DOHH2 (cell line): ENCODE measurements at regions not wholly inside any gene's neighbourhood (a gene's known extent, or its start where the extent isn't known, plus 50 kb on each side); places are given as distances from the start of the nearest gene placed in this dataset.

ENCODE experiments used
- H3F3A ChIP-seq: fragments of 200-600 bp; sonication (generic), shearing (Covaris generic); 2 replicates; pipeline ENCODE4 v1.6.0; 2016; ENCODE audit warnings: antibody characterized with exemption, mild to moderate bottlenecking; ENCODE audit not compliant: control insufficient read depth, insufficient read depth
- H3K27ac ChIP-seq: fragments of 200-600 bp; sonication (generic); 2 replicates; pipeline ENCODE4 v1.5.1; 2014; ENCODE audit warnings: low read depth, mild to moderate bottlenecking, low read length, moderate library complexity
- H3K27me3 ChIP-seq: fragments of 200-600 bp; sonication (generic); 2 replicates; pipeline ENCODE4 v1.6.1; 2014; ENCODE audit warnings: mild to moderate bottlenecking, low read length, mixed read lengths; ENCODE audit not compliant: control insufficient read depth
- H3K36me3 ChIP-seq: fragments of 200-600 bp; sonication (generic); 2 replicates; pipeline ENCODE4 v1.6.1; 2014; ENCODE audit warnings: mild to moderate bottlenecking, low read length, moderate library complexity, mixed read lengths; ENCODE audit not compliant: control insufficient read depth
- H3K4me1 ChIP-seq: fragments of 200-600 bp; sonication (generic); 2 replicates; pipeline ENCODE4 v1.6.1; 2014; ENCODE audit warnings: mild to moderate bottlenecking, low read length, mixed read lengths; ENCODE audit not compliant: control insufficient read depth
- H3K4me2 ChIP-seq: fragments of 200-600 bp; sonication (generic); 2 replicates; pipeline ENCODE4 v1.6.0; 2014; ENCODE audit warnings: mild to moderate bottlenecking, low read length, moderate library complexity
- H3K4me3 ChIP-seq: fragments of 200-600 bp; sonication (generic); 2 replicates; pipeline ENCODE4 v1.5.1; 2014; ENCODE audit warnings: mild to moderate bottlenecking, low read length, mixed read lengths
- H3K79me2 ChIP-seq: fragments of 200-600 bp; sonication (generic); 2 replicates; pipeline ENCODE4 v1.6.1; 2014; ENCODE audit warnings: mild to moderate bottlenecking, low read length, mixed read lengths; ENCODE audit not compliant: control insufficient read depth
- H3K9me2 ChIP-seq: fragments of 200-600 bp; sonication (generic); replicated peaks from 2 replicates; pipeline ENCODE4 v1.6.1; 2014; ENCODE audit warnings: mild to moderate bottlenecking, low read length, mixed read lengths; ENCODE audit not compliant: control insufficient read depth
- H3K9me3 ChIP-seq: fragments of 200-600 bp; sonication (generic); 2 replicates; pipeline ENCODE4 v1.6.1; 2014; ENCODE audit warnings: antibody characterized with exemption, low read length, mixed read lengths; ENCODE audit not compliant: control insufficient read depth, insufficient read depth
- H4K20me1 ChIP-seq: fragments of 200-600 bp; sonication (generic); 2 replicates; pipeline ENCODE4 v1.6.0; 2014; ENCODE audit warnings: low read depth, mild to moderate bottlenecking, antibody characterized with exemption, low read length, moderate library complexity; ENCODE audit not compliant: control insufficient read depth, insufficient read depth
- CTCF ChIP-seq: fragments of 200-600 bp; sonication (generic); IDR thresholded peaks from one replicate; pipeline ENCODE4 v1.5.1; 2014; ENCODE audit warnings: antibody characterized with exemption, mild to moderate bottlenecking, low read depth, low read length; ENCODE audit not compliant: poor library complexity, severe bottlenecking
- EZH2phosphoT487 ChIP-seq: fragments of 200-600 bp; sonication (generic); IDR thresholded peaks from 2 replicates; pipeline ENCODE4 v1.6.1; 2017; ENCODE audit warnings: borderline replicate concordance, mild to moderate bottlenecking, antibody characterized with exemption, low read length, moderate library complexity, mixed read lengths

GRCh38 chr12:11446372-11446771 is 51.0 kb upstream of the PRB2 start:
- no peak for TF ChIP-seq EZH2phosphoT487
- TF ChIP-seq CTCF, result no peak
- no peaks in the 10 kb centered on the region for H3K9me2 ChIP-seq

DNA sequence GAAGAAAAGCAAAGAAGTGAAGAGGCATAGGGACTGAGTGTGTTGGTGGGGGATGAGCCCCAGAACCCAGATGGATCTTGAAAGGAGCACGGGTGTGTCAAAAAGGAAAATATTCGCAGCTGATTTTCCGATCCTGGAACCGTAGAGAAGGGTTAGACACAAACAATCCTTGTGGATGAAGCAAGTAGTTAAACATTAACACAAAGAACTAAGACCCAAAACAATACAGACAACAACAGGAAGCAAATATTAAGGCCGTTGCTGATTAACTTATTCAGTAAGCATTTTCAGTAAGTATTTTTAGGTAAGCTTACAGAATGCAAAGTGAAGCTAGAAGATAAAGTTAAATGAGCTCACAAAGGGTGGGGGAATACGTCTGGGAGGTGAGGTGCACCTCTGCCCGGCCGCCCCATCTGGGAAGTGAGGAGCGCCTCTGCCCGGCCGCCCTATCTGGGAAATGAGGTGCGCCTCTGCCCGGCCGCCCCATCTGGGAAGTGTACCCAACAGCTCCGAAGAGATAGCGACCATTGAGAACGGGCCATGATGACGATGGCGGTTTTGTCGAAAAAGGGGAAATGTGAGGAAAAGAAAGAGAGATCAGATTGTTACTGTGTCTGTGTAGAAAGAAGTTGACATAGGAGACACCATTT is 62.8 kb upstream of the PRB2 start:
- H3K4me3 ChIP-seq, result no peak overlapping the region
- H3F3A ChIP-seq, result no peaks in the 10 kb centered on the region
- H4K20me1 ChIP-seq, result no peaks in the 10 kb centered on the region
- no peaks in the 10 kb centered on the region for H3K9me3 ChIP-seq
- H3K4me1 ChIP-seq, result no peaks in the 10 kb centered on the region
- H3K9me2 ChIP-seq, result no peaks in the 10 kb centered on the region
- no peak overlapping the region for H3K27ac ChIP-seq
- H3K79me2 ChIP-seq, result no peaks in the 10 kb centered on the region
- H3K27me3 ChIP-seq, result no peaks in the 10 kb centered on the region
- H3K4me2 ChIP-seq, result no peak overlapping the region
- no peaks in the 10 kb centered on the region for H3K36me3 ChIP-seq
- TF ChIP-seq EZH2phosphoT487 (no peak), CTCF (no peak)

More at GRCh38 chr12:11446372-11446771, 51.0 kb upstream of the PRB2 start:
- Histone ChIP-seq H3K9me3 (no peaks in the 10 kb centered on the region), H3F3A (no peaks in the 10 kb centered on the region), H3K36me3 (no peaks in the 10 kb centered on the region), H3K79me2 (no peaks in the 10 kb centered on the region), H4K20me1 (no peaks in the 10 kb centered on the region), H3K4me1 (no peaks in the 10 kb centered on the region), H3K4me2 (no peak overlapping the region), H3K4me3 (no peak overlapping the region), H3K27me3 (no peaks in the 10 kb centered on the region), H3K27ac (no peak overlapping the region)

DNA sequence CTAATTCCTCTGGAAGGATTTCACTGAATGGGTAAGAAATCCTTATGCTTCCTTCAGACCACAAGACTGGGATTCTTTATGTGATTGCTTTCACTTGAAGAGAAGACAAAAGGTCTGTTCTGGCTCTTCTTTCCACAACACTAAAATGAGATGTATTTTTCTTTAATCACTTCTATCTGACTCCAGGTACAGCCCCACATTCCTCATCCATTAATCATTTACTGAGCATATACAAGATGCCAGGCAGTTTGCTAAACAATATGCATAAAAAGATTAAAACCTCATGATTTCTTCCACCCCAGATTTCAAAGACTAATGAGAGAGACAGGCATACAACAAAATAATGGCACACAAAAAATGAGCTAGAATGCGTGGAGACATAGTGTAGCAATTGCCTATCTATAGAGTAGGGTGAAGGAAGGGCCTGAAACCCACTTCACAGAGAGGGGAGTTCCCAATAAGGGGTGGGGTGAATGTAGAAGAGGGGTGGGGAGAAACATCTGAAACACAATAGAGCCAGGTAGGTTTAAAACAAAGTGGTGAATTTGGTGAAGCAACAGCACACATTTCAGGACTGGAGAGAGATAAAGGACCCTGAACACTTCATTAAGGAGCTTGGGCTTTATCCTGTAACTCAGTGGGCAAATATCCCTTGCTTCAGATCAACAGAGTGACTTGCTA is 65.1 kb upstream of the PRB2 start:
- Histone ChIP-seq H3K27me3 (no peaks in the 10 kb centered on the region), H3K27ac (no peak overlapping the region), H3K79me2 (no peaks in the 10 kb centered on the region), H3K4me2 (no peak overlapping the region), H3K4me3 (no peak overlapping the region), H3K9me3 (no peaks in the 10 kb centered on the region), H3K9me2 (no peaks in the 10 kb centered on the region), H3K4me1 (no peaks in the 10 kb centered on the region), H4K20me1 (no peaks in the 10 kb centered on the region), H3F3A (no peaks in the 10 kb centered on the region), H3K36me3 (no peaks in the 10 kb centered on the region)
- TF ChIP-seq CTCF (no peak), EZH2phosphoT487 (no peak)
